Erythroblast (primary cell): ENCODE measurements at regions not wholly inside any gene's neighbourhood (a gene's known extent, or its start where the extent isn't known, plus 50 kb on each side); places are given as distances from the start of the nearest gene placed in this dataset.

Experiments used
- GATA1 ChIP-seq: IDR thresholded peaks from 2 replicates; pipeline ENCODE4 v1.6.1; 2011; ENCODE audit warnings: low read depth, mild to moderate bottlenecking, control low read depth, low read length, moderate library complexity
- POLR2A ChIP-seq: IDR thresholded peaks from 2 replicates; pipeline ENCODE4 v1.6.1; 2011; ENCODE audit warnings: mild to moderate bottlenecking, low read length

DNA sequence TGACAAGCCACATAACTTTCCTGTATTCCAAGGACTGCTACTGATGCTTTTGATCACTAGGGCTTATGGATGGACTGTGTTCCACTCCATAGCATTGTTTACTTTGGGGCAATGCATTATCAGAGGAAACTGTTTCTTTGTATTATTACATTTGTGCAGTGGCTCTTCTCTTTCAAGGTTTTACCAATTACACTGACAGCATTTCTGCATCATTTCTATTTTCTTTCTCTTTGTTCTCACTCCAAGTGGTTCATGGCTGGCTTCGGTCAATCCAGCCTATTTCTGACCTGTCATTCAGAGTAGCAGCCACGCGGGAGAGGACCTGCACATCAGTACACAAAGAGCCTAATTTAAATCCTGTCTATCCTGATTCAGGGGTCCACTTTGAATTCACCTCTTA lies 711.0 kb downstream of the TLE4 start:
- TF ChIP-seq POLR2A, result no peak
- no peak for TF ChIP-seq GATA1
